Panc1 (cell line): ENCODE measurements at regions not wholly inside any gene's neighbourhood (a gene's known extent, or its start where the extent isn't known, plus 50 kb on each side); places are given as distances from the start of the nearest gene placed in this dataset.

Experiments
- ATAC-seq: fragments of 200-7000 bp; cut with Tn5 transposase; 2 replicates; pipeline ENCODE4 v1.9.1; 2020; ENCODE audit warnings: mild to moderate bottlenecking, moderate library complexity
- BruUV-seq: library from RNA; stranded (reverse); fragments of 400-500 nt; replicated peaks from 2 replicates; lab custom pipeline; 2021; lab: Mats Ljungman, UMichigan
- CTCF ChIA-PET: fragments of 300-600 bp; sonication (Branson Sonifier 250); formaldehyde crosslinking; loops from one replicate; lab custom pipeline; 2022; ENCODE audit warnings: antibody characterized with exemption; lab: Charles Lee
- POLR2A ChIA-PET: fragments of 300-600 bp; sonication (Branson Sonifier 250); formaldehyde crosslinking; loops from one replicate; lab custom pipeline; 2022; ENCODE audit warnings: antibody characterized with exemption; lab: Charles Lee
- DNase-seq: peaks from one replicate; pipeline ENCODE4 v3.0.0-alpha.2; 2010; ENCODE audit warnings: low read depth, low spot score
- H3K27ac ChIP-seq: 2 replicates; pipeline ENCODE4 v1.5.1; 2011; ENCODE audit warnings: mild to moderate bottlenecking, low read length, inconsistent platforms
- H3K27me3 ChIP-seq: fragments of 200-500 bp; sonication (Bioruptor generic); 2 replicates; pipeline ENCODE4 v1.6.0; 2014; ENCODE audit warnings: low read length, inconsistent platforms; ENCODE audit not compliant: control insufficient read depth, insufficient read depth
- H3K36me3 ChIP-seq: fragments of 200-500 bp; sonication (Bioruptor generic); 2 replicates; pipeline ENCODE4 v1.5.1; 2014; ENCODE audit warnings: inconsistent platforms, mild to moderate bottlenecking, low read length, moderate library complexity; ENCODE audit not compliant: control insufficient read depth, insufficient read depth
- H3K4me1 ChIP-seq: 2 replicates; pipeline ENCODE4 v1.5.1; 2011; ENCODE audit warnings: inconsistent platforms, mild to moderate bottlenecking, low read length, moderate library complexity; ENCODE audit not compliant: control insufficient read depth, insufficient read depth
- H3K4me3 ChIP-seq, 2 experiments: 2 replicates each; pipeline ENCODE4 v1.5.1; 2011 to 2012; ENCODE audit warnings: low read depth in 2 of 2, low read length in 2 of 2, mild to moderate bottlenecking in 2 of 2, inconsistent platforms in 1 of 2, moderate library complexity in 1 of 2
- H3K9me3 ChIP-seq: fragments of 200-500 bp; sonication (Bioruptor generic); 2 replicates; pipeline ENCODE4 v1.5.1; 2014; ENCODE audit warnings: low read depth, mild to moderate bottlenecking, inconsistent platforms, low read length, moderate library complexity; ENCODE audit not compliant: control insufficient read depth, insufficient read depth
- POLR2AphosphoS5 ChIP-seq: IDR thresholded peaks from 2 replicates; pipeline ENCODE4 v1.6.1; 2012; ENCODE audit warnings: mild to moderate bottlenecking, low read depth, low read length, moderate library complexity
- SIN3A ChIP-seq: IDR thresholded peaks from 2 replicates; pipeline ENCODE4 v1.6.1; 2012; ENCODE audit warnings: low read depth, mild to moderate bottlenecking, low read length, moderate library complexity, borderline replicate concordance; ENCODE audit not compliant: insufficient read depth
- TCF7L2 ChIP-seq: IDR thresholded peaks from 2 replicates; pipeline ENCODE4 v1.6.1; 2011; ENCODE audit warnings: mild to moderate bottlenecking, low read depth, low read length, inconsistent platforms
- in situ Hi-C: cut with HindIII; loops from 2 replicates; pipeline ENCODE4 v1.10.0; 2016; ENCODE audit warnings: low sequenced_read_pairs, low pct_unique_long_range_greater_than_20kb
- intact Hi-C: fragments of 100-400 bp; cut with micrococcal nuclease; formaldehyde crosslinking; loops from one replicate; pipeline ENCODE4 v1.10.0; 2022; ENCODE audit not compliant: unreplicated experiment
- TF ChIP-seq, protein P1 (sequence below): fragments of 450-650 bp; IDR thresholded peaks from 2 replicates; pipeline ENCODE4 v1.5.1; 2017; ENCODE audit warnings: mild to moderate bottlenecking
- TF ChIP-seq, protein P2 (sequence below), 2 experiments: IDR thresholded peaks; 2 replicates each; pipeline ENCODE4 v1.6.1; 2011 to 2012; ENCODE audit warnings: low read depth in 2 of 2, control low read depth in 1 of 2, low read length in 1 of 2, mild to moderate bottlenecking in 1 of 2, moderate library complexity in 1 of 2; ENCODE audit not compliant: insufficient read depth in 1 of 2

DNA sequence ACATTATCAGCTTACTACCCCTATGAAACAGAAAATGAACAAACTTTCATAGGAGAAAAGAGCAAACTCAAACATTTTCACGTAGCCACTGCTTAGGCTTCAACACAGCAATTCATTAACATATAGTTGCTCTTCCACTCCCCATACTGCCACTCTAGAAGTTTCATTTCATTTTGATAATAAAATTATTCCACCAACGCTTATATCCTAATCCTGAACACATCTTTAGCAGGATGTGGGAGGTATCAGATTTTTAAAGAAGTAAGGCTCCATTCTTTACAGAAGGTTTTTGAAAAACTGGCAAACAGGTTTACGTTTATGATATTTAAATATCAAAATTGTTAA is 77.5 kb upstream of the ANK3 start:
- in situ Hi-C loops (no loop called here), intact Hi-C loops (no loop called here)
- Histone ChIP-seq H3K36me3 (no peaks in the 10 kb centered on the region), H3K4me3 (no peak overlapping the region), H3K27ac (peak overlapping the region; percentile 18; the same call in 1 of the 2 replicates), H3K4me1 (peaks cover 6% of the 10 kb centered on the region; the same call in 1 of the 2 replicates), H3K9me3 (no peaks in the 10 kb centered on the region), H3K27me3 (no peaks in the 10 kb centered on the region)
- BruUV-seq, result no TSS peak
- TF ChIP-seq SIN3A (no peak), POLR2AphosphoS5 (no peak), TCF7L2 (no peak; the same call in 1 of the 2 replicates)
- TF ChIP-seq, protein P1, sequence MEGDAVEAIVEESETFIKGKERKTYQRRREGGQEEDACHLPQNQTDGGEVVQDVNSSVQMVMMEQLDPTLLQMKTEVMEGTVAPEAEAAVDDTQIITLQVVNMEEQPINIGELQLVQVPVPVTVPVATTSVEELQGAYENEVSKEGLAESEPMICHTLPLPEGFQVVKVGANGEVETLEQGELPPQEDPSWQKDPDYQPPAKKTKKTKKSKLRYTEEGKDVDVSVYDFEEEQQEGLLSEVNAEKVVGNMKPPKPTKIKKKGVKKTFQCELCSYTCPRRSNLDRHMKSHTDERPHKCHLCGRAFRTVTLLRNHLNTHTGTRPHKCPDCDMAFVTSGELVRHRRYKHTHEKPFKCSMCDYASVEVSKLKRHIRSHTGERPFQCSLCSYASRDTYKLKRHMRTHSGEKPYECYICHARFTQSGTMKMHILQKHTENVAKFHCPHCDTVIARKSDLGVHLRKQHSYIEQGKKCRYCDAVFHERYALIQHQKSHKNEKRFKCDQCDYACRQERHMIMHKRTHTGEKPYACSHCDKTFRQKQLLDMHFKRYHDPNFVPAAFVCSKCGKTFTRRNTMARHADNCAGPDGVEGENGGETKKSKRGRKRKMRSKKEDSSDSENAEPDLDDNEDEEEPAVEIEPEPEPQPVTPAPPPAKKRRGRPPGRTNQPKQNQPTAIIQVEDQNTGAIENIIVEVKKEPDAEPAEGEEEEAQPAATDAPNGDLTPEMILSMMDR, result no peak
- TF ChIP-seq, protein P2, sequence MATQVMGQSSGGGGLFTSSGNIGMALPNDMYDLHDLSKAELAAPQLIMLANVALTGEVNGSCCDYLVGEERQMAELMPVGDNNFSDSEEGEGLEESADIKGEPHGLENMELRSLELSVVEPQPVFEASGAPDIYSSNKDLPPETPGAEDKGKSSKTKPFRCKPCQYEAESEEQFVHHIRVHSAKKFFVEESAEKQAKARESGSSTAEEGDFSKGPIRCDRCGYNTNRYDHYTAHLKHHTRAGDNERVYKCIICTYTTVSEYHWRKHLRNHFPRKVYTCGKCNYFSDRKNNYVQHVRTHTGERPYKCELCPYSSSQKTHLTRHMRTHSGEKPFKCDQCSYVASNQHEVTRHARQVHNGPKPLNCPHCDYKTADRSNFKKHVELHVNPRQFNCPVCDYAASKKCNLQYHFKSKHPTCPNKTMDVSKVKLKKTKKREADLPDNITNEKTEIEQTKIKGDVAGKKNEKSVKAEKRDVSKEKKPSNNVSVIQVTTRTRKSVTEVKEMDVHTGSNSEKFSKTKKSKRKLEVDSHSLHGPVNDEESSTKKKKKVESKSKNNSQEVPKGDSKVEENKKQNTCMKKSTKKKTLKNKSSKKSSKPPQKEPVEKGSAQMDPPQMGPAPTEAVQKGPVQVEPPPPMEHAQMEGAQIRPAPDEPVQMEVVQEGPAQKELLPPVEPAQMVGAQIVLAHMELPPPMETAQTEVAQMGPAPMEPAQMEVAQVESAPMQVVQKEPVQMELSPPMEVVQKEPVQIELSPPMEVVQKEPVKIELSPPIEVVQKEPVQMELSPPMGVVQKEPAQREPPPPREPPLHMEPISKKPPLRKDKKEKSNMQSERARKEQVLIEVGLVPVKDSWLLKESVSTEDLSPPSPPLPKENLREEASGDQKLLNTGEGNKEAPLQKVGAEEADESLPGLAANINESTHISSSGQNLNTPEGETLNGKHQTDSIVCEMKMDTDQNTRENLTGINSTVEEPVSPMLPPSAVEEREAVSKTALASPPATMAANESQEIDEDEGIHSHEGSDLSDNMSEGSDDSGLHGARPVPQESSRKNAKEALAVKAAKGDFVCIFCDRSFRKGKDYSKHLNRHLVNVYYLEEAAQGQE (IDR thresholded peaks at IDR 0.05; ENCODE audit: insufficient read depth in 1 of 2, low read depth in 2 of 2, low read length in 1 of 2), result no peak
- ChIA-PET CTCF (no interaction called here), POLR2A (no interaction called here)
- ATAC-seq (peak; percentile 83), DNase-seq (no peak)

DNA sequence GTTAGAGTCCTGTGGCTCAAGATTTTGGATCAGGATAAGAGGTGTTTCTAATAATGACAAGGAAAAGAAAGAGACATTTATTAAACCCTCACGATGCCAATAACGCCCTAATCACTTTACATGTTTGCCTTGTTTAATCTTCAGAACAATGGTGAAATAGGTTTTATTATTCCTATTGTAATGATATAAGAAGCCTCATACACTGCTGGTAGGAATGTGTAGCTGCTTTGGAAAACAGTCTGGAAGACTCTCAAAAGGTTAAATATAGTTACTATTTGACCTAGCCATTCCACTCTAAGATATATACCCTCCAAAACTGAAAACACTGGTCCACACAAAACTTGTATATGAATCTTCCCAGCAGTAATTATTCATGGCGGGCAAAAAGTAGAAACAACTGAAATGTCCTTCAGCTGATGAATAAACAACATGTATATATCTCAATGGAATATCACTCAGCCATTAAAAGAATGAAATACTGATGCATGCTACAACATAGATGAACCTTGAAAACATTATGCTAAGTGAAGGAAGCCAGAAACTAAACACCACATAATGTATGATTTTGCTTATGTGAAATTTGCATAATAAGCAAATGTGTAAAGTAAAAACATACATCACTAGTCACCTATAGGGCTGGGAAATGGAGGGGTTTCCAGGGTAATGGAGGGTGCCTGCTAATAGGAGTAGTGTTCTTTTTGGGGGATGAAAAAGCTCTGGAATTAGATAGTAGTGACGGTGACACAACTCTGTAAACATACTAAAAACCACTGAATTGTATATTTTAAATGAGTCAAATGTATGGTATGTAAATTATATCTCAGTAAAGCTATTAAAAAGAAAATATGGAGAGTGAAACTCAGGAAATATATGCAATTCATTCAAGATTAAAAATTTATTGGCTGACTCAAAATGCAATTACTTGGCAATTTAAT is 76.9 kb upstream of the ANK3 start:
- Histone ChIP-seq H3K27me3 (no peaks in the 10 kb centered on the region), H3K4me3 (no peak overlapping the region), H3K27ac (peak overlapping the region; percentile 73; the same call in 1 of the 2 replicates), H3K4me1 (peaks cover 6% of the 10 kb centered on the region; the same call in 1 of the 2 replicates), H3K9me3 (no peaks in the 10 kb centered on the region), H3K36me3 (no peaks in the 10 kb centered on the region)
- ChIA-PET POLR2A (interaction anchor here (0.7 kb wide), 1 partner anchor 41 kb away, joined by 17 read pairs; no protein-coding TSS in a partner anchor), CTCF (no interaction called here)
- ATAC-seq (peak; percentile 94), DNase-seq (peak; percentile 50)
- in situ Hi-C loops, result no loop called here
- BruUV-seq, result no TSS peak
- intact Hi-C loops, result no loop called here
- no peak for TF ChIP-seq POLR2AphosphoS5
- TF ChIP-seq, protein P1, result peak; percentile 8; the same call in 1 of the 2 replicates
- TF ChIP-seq SIN3A, result no peak
- TF ChIP-seq, protein P2 (IDR thresholded peaks at IDR 0.05; ENCODE audit: insufficient read depth in 1 of 2, low read depth in 2 of 2, low read length in 1 of 2), result no peak
- peak; percentile 36; the same call in 1 of the 2 replicates for TF ChIP-seq TCF7L2
